HCT116 (cell line): ENCODE measurements at regions not wholly inside any gene's neighbourhood (a gene's known extent, or its start where the extent isn't known, plus 50 kb on each side); places are given as distances from the start of the nearest gene placed in this dataset.

Experiments used
- CBX3 ChIP-seq: IDR thresholded peaks from 2 replicates; pipeline ENCODE4 v1.6.1; 2012; ENCODE audit warnings: low read depth
- CEBPB ChIP-seq: IDR thresholded peaks from 2 replicates; pipeline ENCODE4 v1.6.1; 2012; ENCODE audit warnings: low read depth
- CTCF ChIP-seq, 3 experiments: fragments of 200-600 bp in 1 of 3; sonication (generic) in 1 of 3; IDR thresholded peaks in 2 of 3; conservative IDR thresholded peaks in 1 of 3; 2 replicates each; pipeline ENCODE4 v1.5.1; 2012 to 2017; ENCODE audit warnings: low read depth in 2 of 3, low read length in 2 of 3, antibody characterized with exemption in 1 of 3, borderline replicate concordance in 1 of 3, control low read depth in 1 of 3, mild to moderate bottlenecking in 1 of 3, mixed read lengths in 1 of 3, mixed run types in 1 of 3, moderate library complexity in 1 of 3; ENCODE audit not compliant: insufficient read depth in 1 of 3
- EGR1 ChIP-seq: IDR thresholded peaks from 2 replicates; pipeline ENCODE4 v1.6.1; 2012; ENCODE audit warnings: low read depth
- EZH2 ChIP-seq: fragments of 200-600 bp; sonication (generic); IDR thresholded peaks from 2 replicates; pipeline ENCODE4 v1.6.1; 2017; ENCODE audit warnings: antibody characterized with exemption, mixed run types
- EZH2phosphoT487 ChIP-seq: fragments of 200-600 bp; IDR thresholded peaks from 2 replicates; pipeline ENCODE4 v1.6.1; 2018; ENCODE audit warnings: antibody characterized with exemption, borderline replicate concordance
- POLR2A ChIP-seq: IDR thresholded peaks from 2 replicates; pipeline ENCODE4 v1.7.0; 2011; ENCODE audit warnings: borderline replicate concordance; ENCODE audit not compliant: insufficient read depth, insufficient read length; ENCODE audit errors: extremely low read depth
- POLR2AphosphoS5 ChIP-seq: IDR thresholded peaks from 2 replicates; pipeline ENCODE4 v1.6.1; 2011; ENCODE audit warnings: mild to moderate bottlenecking, low read depth, low read length, moderate library complexity
- REST ChIP-seq: IDR thresholded peaks from 2 replicates; pipeline ENCODE4 v1.6.1; 2012; ENCODE audit warnings: low read depth
- SIN3A ChIP-seq: IDR thresholded peaks from 2 replicates; pipeline ENCODE4 v1.6.1; 2012; ENCODE audit warnings: low read depth
- SP1 ChIP-seq: IDR thresholded peaks from 2 replicates; pipeline ENCODE4 v1.6.1; 2012; ENCODE audit warnings: low read depth
- TCF7L2 ChIP-seq: IDR thresholded peaks from 2 replicates; pipeline ENCODE4 v1.7.0; 2011; ENCODE audit warnings: borderline replicate concordance, inconsistent platforms; ENCODE audit not compliant: insufficient read depth, insufficient read length; ENCODE audit errors: extremely low read depth
- YY1 ChIP-seq: IDR thresholded peaks from 2 replicates; pipeline ENCODE4 v1.6.1; 2011; ENCODE audit warnings: low read length, low read depth, moderate library complexity, mild to moderate bottlenecking; ENCODE audit not compliant: insufficient replicate concordance; ENCODE audit errors: extremely low read depth
- ZBTB33 ChIP-seq: IDR thresholded peaks from 2 replicates; pipeline ENCODE4 v1.6.1; 2011; ENCODE audit warnings: mild to moderate bottlenecking, low read length, moderate library complexity; ENCODE audit not compliant: insufficient replicate concordance; ENCODE audit errors: extremely low read depth

- no peak for TF ChIP-seq EZH2phosphoT487
- no peak for TF ChIP-seq CTCF (IDR thresholded peaks at IDR 0.05 in 2 of 3, conservative IDR thresholded peaks at IDR 0.05 in 1 of 3; ENCODE audit: borderline replicate concordance in 1 of 3, insufficient read depth in 1 of 3, low read depth in 2 of 3, low read length in 2 of 3)
- TF ChIP-seq REST, result no peak
- TF ChIP-seq EZH2, result no peak
- no peak for TF ChIP-seq POLR2AphosphoS5
- TF ChIP-seq CBX3, result no peak
- no peak for TF ChIP-seq ZBTB33
- TF ChIP-seq EGR1, result no peak
- TF ChIP-seq SIN3A, result no peak
- TF ChIP-seq POLR2A, result no peak
- TF ChIP-seq YY1, result no peak
- no peak for TF ChIP-seq SP1
- TF ChIP-seq TCF7L2, result no peak
- TF ChIP-seq CEBPB, result no peak
Measured at GRCh38 chr4:153933915-153934687, 145.2 kb upstream of the SFRP2 start.
